NCI-H1436 (cell line): ENCODE measurements at regions not wholly inside any gene's neighbourhood (a gene's known extent, or its start where the extent isn't known, plus 50 kb on each side); places are given as distances from the start of the nearest gene placed in this dataset.

Source experiments
- DNase-seq: peaks from one replicate; lab custom pipeline; 2025; lab: John Stamatoyannopoulos, UW

GRCh38 chr15:69712991-69713390 lies 260.4 kb downstream of the RPLP1 start:
- DNase-seq: no peak

DNA sequence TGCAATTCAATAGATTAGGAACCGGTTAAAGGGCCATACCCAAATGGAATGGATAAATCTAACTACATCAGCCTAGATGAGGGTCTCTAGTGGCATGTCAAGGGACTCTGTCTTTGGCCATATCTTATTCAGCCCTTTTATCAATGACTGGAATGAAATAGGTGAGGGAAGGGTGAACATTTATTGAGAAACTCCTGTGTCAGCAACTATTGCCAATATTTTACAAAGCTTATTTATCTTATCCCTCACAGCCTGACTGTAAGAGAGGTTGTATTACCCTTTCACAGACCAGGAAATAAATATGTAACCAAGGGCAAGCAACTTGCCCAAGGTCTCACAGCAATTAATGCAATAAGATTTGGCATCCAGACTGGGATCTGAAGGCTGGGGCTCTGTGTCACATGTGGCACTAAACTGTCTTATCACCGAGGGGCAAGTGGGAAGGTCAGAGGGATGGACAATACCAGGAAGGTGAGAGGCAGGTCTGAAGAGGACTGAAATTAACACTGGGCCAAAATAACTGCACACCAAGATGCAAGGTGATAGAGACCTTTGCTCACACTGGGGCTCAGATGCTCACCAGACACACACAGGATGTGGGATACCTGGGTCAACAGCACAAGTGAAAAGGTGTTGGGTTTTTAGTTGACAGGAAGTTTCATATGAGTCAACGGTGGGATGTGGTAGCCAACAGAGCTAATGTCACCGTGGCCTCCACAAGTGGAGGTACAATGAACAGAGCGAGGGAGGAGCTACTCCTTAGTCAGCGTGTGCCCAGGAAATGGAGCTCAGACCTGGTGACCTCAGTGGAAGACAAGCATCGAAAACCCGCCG lies 261.3 kb downstream of the RPLP1 start:
- DNase-seq: no peak

DNA sequence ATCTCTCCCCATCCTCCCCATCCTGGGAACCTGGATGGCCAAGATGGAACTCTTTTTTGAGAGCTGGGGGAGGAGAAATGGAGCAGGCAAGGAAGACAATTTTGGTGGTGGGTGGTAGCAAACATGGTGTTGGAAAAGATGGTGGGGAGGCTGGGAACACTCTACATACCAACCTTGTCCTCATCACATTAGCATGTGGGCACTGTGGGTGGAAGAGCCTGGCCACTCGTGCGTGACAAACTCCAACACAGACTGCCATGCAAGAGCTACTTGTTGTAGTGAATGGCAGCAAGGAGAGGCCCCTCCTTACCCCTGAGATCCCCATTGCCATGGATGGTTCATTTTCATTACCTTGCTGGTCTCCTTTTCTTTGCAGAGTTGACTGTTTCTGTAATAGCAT lies 262.6 kb downstream of the RPLP1 start:
- no peak for DNase-seq

- no peak for DNase-seq
These were observed 265.8 kb downstream of the RPLP1 start for GRCh38 chr15:69718436-69718835.

DNA sequence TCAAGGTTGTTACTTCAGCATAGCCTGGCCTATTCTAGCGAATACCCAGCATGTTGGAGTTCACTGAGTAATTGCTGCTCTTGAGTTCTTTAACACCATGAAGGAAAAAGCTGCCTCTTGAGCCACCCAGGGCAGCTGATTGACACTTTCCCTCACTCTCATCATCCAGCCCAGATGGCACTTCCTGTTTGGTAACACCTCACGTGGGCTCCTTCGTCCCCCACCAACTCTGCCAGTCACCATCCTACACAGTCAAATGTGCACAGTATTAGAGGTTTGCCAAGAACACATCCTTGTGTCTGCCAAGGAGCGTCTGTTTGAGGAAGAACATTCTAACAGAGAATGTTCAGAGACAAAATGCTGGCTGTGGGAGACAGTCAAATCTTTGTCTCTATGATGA lies 266.3 kb downstream of the RPLP1 start:
- DNase-seq: no peak

DNA sequence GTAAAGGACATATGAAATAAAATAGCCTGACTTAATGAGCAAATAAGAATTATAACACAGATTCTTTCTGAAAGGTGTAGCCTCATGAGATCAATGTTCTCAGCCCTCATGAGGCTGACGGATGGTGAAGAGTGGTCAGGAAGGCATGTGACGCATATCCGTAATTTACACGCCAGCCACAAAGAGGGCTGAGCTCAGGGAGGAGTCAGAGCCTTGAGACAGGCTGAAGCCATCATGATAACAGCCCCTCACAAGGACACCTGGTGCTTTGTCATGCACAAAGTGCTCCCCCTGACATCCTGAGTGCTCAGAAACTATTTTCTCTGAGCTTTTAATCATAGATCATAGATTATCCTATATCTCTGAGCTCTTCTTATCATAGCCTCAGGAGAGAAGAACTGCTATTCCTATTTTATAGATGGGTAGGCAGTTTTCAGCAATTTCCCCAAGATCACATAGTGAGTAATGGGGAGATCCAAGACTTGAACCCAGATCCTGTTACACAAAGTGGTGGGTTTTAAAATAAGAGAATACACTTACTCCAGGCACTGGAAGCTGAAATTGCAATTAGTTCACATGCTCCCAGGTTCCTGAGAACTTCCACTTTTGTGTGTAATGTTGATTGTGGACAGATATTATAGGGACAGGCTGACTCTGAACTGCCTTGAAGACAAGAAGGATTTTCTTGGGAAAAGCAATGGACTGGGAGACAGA lies 267.1 kb downstream of the RPLP1 start:
- no peak for DNase-seq

DNA sequence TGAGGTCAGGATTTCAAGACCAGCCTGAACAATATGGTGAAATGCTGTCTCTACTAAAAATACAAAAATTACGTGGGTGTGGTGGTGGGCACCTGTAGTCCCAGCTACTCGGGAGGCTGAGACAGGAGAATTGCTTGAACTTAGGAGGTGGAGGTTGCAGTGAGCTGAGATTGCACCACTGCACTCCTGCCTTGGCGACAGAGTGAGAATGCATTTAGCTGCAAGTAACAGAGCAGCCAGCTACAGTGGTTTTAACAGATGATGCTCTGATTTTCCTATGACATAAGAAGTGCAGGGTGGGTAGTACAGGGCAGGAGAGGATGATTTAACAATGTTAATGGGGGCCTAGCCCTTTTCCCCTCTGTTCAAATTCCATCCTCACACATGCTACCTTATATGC lies 267.9 kb downstream of the RPLP1 start:
- no peak for DNase-seq

DNA sequence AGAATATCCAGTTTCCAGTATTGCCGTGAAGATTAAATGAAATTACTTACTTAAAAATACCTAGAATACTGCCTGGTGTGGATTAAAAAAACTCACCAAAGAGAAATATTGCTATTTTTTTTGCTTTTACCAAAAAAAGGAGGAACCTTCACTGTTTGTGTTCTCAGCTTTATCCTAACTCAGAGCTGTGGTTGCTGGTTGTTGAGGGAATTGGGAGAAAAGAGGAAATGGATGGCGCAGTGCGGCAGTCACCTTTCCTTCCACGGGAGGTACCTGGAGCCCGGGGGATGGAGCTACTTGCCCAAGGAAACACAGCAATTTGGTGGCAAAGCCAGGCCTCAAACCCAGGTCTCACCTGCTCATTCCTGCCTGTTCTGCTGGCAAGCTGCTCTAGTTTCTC lies 270.3 kb downstream of the RPLP1 start:
- DNase-seq: no peak

GRCh38 chr15:69723404-69724096 lies 270.9 kb downstream of the RPLP1 start:
- DNase-seq: peak; percentile 39

DNA sequence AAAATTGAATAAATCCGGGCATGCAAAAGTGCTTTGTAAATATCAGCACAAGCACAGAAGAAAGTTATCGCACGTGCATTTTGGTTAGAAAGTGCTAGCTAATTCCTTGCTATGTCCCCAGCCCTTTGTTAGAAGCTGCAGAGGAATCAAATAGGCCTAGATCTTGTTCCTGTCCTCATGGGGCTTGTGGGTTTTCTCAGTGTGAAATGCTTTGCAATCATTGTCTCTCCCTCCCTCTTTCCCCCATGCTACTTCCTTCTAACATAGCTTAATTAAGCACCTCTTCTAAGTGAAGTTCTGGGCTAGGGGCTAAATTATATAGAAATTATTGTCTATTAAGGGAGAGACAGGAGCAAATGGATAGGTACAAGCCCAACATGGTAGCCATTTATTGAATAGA lies 271.7 kb downstream of the RPLP1 start:
- DNase-seq: no peak

DNA sequence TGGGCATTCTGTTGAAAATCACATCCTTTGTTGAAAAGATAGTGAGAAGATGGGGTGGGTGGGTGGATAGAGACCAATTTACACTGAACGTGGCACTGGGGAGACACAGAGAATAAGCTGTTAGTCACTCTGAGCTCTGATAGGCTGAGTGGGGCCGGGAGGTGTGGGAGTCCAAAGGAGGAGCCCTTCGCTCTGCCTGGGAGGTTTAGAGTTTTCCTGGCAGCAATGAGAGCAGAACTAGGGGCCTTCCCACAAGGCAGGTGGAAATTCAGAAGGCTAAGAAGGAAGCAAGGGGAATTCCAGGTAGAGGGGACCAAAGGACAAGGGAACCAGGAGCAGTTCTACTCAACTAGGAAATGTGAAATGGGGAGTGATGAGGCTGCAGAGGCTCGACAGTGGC lies 272.7 kb downstream of the RPLP1 start:
- no peak for DNase-seq

DNA sequence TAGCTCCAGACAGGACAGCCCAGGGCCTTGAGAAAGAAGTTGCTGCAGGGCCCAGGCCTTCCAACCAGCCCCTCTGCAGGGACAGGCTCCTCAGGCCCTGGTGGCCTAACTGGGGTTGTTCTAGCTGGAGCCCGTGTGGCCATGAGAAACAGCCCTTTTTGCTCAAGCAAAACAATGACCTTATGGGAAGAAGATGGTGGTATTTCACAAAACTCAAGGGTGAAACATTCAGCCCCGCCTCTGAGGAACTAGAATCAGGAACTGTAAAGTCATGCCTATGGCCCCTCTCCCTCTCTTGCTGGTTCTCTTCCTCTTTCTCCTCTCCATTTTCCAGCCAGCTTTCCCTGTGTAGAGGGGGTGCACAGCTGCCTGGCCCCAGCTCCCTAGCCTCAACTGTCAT lies 273.3 kb downstream of the RPLP1 start:
- no peak for DNase-seq

DNA sequence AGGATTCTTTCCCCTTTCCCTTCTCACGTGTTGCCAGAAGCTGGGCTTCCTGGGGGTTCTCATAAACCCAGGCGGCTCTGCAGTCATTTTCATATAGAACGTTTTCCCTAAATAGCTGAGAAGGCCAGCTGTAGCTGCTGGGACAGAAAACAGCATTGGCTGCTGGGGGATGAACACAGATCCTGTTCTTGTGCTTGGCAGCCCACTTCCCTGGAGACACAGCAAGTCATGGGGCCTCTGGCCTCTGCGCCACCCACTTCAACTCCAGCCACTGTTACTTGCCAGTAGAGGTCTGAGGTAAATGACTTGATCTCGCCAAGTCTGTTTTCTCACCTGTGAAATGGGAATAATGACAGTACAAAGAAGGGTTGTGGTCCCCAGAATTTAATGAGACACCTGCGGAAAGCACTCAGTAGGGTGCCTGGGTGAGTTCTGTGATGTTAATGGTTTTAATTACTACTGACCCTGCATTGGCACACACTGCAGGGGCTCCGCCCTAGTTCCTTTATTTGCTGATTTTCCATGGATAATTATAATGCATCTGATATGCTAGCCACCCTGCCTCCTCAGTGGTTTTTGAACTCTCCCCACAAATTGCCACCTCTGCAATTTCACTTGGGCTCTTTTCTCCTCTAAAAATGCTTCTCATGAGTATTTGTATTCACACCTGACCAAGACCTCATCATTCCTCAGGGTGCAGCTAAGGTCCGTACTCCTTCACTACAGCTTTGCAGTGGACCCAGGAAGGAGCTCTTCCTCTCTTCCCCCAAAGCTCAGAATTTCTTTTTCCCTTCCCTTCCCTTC lies 274.7 kb downstream of the RPLP1 start:
- no peak for DNase-seq

DNA sequence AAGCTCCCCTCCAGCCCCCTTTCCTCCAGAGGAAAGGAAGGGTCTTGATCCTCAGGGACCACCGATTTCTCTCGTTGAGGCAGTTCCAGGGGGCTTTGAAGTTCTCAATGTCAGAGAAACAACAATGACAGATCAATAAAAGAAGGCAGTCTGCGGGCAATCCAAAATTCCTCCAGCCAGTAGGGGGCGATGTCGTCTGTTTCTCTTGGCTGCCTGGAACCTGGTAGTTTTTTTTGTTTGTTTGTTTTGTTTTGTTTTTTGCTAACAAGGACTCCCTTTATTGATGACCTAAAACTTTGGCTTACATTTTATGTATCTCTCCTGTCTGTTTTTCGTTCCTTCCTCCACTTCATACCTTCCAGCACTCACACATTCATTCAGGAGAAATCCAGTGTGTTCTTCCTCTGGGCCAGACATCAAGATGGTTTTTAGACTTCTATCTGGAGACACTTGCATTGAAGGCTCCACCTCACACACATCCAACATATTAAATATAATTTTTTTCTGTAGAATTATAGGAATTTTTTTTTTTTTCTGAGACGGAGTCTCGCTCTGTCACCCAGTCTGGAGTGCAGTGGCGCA lies 276.6 kb downstream of the RPLP1 start:
- DNase-seq: no peak

GRCh38 chr15:69730281-69731080 lies 277.9 kb downstream of the RPLP1 start:
- no peak for DNase-seq

- DNase-seq: no peak
These were observed 278.4 kb downstream of the RPLP1 start for GRCh38 chr15:69731081-69731330.

DNA sequence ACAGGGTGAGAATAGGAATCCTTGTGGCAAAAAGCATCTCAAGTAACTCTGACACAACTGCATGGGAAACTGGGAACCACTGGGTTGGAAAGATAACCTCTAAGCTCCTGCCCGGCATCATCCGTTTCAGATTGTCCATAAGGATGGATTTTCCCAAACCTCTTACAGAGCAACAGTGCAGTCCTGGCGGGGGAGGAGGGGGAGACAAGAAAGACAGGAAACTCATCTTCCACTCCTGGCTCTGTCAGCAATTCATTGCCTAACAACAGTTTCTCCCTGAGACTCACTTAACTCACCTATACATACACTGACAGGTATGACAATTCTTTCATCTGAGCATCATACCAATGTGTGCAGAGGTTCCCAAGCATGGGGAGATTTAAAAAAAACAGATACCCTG lies 279.0 kb downstream of the RPLP1 start:
- no peak for DNase-seq

DNA sequence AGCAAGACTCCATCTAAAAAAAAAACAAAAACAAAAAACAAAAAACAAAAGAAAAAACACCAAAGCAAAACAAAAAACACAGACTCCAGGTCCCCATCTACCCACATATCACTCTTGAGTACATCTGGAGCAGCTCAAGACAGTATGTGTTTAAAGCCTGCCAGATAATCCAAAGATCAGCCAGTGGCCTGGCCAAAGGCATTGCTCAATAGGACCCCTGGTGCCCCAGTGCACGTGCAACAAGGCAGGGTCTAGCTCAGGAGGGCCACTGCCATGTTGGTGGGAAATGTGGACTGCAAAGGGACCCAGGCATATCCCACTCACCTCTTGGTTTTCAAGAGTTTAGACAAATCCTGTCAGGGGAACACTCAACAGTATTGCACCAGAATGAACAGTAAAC lies 279.5 kb downstream of the RPLP1 start:
- no peak for DNase-seq

DNA sequence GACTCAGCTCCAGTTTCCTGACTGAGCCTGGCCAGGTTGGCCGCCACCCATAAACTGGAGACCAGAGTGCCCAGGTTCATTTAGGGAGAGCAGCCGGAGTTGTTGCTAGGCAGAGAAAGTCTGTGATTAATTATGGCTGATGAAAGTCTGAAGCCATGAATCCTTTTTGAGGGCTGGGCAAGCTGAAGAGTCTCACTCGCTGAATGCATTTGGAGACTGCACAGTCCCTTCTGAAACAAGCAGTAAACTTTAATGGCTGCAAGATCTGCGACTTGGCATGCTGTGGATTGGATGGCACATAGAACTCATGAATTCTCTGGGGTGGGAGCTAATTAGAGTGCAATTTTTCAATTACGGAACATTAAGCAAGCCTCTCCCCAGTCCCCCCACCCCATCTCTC lies 282.1 kb downstream of the RPLP1 start:
- peak; percentile 91 for DNase-seq

DNA sequence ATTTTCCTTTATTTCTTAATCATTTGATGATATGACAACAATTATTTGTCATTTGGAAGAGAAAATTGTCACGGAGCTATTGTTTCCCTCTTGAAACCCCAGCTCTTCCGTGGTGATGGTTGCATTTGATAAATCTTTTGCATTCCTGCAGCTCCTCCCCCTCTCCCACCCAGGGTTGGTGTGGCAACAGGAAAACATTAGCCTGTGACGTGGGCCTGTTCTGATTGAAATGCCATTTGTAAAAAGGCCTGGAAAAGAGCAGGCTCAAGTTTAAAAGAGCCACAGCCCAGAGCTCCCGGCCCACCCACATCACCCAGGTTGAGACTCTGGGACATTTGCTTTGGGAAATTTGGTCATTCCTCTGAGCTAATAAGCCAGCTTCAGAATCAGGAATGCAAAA lies 282.5 kb downstream of the RPLP1 start:
- peak; percentile 91 for DNase-seq

GRCh38 chr15:69736161-69736560 lies 283.5 kb downstream of the RPLP1 start:
- no peak for DNase-seq
